GM21390 (cell line): ENCODE measurements at regions not wholly inside any gene's neighbourhood (a gene's known extent, or its start where the extent isn't known, plus 50 kb on each side); places are given as distances from the start of the nearest gene placed in this dataset.
"Not testable (repeated sequence)": the region's sequence is repeated elsewhere in the genome, so short reads cannot be mapped to it uniquely, and the experiment has no call there.

Source experiments
- ATAC-seq: cut with Tn5 transposase; IDR thresholded peaks from one replicate; pipeline ENCODE4 v1.9.1; 2021; ENCODE audit not compliant: unreplicated experiment

GRCh38 chr12:58068706-58069105 lies 127.3 kb downstream of the ATP23 start:
- no peak for ATAC-seq

DNA sequence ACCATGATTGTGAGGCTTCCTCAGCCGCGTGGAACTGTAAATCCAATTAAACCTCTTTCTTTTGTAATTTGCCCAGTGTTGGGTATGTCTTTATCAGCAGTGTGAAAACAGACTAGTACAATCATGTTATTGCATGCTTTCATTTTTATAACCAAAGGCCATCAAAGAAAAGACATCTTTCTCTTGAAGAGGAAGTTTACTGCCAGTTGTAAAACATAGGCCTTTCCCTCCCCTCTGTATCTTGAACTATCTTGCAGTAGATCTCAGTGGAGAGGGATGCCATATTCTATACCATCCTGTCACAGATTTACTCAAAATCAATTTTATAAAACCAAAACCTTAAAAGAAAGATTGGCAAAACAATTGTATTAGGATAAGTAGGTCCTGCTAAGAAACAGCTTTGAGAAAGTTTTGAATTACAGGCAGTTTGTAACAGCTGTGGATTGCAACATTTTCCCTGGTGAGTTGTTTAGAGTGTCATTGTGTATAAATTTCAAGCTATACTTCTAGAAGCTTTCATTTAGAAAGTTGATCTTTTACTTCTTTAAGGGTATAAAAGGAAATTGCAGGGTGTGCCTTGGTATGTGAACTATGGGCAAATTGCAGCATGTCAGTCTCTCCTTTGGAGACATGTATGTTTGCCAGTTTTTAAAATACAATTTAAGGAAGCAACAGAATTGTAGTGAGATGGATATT lies 128.0 kb downstream of the ATP23 start:
- no peak for ATAC-seq

DNA sequence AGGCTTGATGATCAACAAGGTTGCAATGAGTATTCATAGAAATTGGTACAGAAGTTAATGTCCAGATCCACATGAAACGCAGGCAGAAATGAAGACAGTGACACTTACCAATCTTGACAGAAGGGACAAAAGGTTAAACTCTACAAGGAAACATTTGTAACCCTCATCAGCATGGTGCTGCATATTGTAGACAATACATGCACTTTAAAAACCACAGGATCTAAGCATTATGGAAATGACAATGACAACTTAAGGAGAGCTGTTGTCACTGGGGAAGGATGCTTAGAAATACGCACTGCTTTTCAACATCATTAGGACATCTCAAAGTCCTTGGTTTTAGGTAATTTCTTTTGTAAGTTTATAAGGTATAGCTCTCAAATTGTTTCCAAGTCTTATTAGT lies 130.6 kb downstream of the ATP23 start:
- ATAC-seq = no peak

DNA sequence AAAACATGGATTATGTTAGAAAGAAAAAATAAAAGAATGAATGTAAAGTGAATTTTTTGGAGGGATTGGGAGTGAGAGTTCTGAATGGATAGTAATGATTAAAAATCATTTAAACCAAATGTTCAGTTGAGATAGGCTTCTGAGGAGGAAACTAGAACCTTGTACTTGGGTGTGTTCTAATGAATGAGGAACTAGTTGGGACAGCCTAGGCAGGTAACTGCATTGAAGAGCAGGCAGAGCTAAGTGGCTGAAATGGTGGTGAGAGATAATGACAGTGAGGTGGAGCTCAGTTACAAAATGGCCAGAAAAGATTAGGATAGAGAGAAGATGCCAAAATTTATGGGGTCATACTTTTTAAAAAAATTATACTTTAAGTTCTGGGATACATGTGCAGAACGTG lies 132.9 kb downstream of the ATP23 start:
- no peak for ATAC-seq

GRCh38 chr12:58079806-58080205 lies 138.4 kb downstream of the ATP23 start:
- no peak for ATAC-seq

GRCh38 chr12:58081488-58081887 lies 140.1 kb downstream of the ATP23 start:
- no peak for ATAC-seq

DNA sequence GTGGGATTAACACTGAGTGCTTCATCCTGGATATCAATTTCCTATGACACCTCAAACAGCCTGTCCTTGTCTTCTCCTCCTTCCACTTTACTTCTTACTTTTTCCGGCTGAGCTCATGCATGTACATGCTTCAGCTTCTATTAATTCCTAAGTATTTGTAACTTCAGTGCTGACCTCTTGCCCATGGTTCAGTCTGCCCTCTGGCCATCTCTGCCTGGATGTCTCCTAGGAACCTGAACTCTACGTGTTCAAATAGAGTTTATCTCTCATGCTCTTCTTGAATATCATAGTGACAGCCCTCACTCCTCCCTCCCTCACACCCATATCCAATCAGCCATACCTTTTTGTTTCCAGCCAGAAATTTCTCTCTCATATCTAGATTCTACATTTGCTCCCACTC lies 141.6 kb downstream of the ATP23 start:
- ATAC-seq = no peak

DNA sequence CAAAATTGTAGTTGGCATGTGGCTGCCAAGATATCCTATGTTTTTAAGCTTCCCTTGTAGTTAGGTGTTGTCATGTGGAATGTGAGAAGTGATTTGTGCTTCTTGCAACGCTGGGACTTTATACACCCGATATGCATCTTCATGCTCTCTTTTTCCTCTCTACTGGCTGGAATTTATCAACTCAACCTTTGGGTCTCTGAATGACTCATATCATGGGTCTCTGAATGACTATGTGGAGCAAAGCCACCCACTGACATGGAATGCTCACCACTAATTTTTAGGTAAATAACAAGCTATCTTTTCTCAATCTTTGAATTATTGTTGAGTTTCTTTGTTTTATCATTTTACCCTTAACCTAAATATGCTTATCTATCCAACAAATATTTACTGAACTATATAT lies 144.6 kb downstream of the ATP23 start:
- no peak for ATAC-seq

GRCh38 chr12:58086930-58087329 lies 145.6 kb downstream of the ATP23 start:
- no peak for ATAC-seq

DNA sequence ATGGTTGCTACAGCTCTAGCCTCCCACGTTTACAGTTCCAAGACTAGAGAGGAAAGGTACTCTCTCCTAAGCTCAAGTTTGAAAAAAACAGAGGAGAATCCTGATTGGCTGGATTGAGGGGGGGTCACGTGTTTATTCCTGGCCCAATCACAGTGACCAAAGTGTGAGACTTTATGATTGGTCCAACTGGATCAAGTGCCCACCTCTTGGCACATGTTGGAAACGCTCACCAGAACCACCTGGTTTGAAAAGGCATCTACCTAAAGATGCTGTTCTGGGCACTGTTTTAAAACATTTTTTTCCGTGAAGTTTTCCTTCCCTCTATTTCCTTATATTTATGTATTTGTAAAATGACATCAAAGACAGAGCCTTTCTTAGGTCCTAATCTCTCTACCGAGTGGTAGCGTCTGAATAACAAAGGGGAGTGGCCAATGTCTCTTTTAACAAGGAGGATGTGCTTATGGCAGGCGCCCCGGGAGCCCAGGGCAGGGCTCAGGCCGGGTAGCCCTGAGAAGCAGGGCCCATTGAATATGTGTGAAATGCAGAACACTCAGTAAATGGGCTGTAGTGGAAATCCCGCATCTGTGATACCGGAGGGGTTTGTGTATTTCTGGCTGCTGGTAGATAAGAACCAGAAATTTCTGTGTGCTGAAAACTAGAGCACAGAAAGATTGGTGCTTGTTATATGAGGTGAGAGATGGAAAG lies 146.2 kb downstream of the ATP23 start:
- ATAC-seq = no peak

GRCh38 chr12:58089588-58089987 lies 148.2 kb downstream of the ATP23 start:
- no peak for ATAC-seq

DNA sequence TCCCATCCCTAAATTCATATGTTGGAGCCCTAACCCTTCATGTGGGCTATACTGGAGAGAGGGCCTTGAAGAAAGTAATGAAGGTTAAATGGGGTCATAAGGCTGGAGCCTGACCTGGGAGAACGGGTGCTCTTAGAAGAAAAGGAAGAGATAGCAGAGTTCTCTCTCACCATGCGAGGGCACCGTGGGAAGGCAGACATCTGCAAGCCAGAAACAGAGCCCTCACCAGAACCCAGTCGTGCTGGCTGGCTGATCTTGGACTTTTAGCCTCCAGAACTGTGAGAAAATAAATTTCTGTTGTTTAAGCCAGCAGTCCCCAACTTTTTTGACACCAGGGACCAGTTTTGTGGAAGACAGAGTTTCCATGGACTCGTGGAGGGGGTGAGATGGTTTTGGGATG lies 149.3 kb downstream of the ATP23 start:
- ATAC-seq = no peak

- ATAC-seq = peak; percentile 75
These were observed 153.6 kb downstream of the ATP23 start for GRCh38 chr12:58095002-58095401.

DNA sequence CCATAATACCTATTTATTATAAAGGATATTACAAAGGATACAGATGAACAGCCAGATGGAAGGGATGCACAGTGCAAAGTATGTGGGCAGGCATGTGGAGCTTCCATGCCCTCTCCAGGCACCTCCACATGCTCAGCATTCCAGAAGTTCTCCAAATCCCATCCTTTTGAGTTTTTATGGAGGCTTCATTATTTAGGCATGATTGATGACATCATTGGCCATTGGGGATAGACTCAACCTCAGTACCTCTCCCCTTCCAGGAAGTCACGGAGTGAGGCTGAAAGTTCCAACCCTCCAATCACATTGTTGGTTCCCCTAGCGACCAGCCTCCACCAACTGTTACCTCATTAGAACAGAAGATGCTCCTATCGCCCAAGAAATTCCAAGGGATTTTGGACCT lies 156.4 kb downstream of the ATP23 start:
- ATAC-seq = no peak

GRCh38 chr12:58099476-58099875 lies 158.1 kb downstream of the ATP23 start:
- ATAC-seq = no peak

DNA sequence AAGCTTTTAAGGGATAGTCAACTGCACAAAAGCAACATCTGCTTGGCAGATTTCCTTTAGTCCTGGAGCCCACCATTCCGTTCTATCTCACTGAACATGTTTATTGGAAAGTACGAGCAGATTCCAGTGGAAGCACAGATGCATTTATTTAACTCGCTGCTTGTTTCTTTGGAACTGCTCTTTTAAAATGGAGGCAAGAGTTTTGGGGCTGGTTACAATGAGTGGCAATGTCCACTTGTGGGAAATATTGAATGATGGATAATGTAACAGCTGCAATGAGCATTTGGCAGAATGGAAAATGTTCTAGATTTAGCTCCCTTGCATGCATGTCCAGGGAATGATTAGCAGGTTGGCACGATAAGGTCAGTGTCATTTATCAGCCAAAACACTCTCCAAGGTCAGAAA lies 163.0 kb downstream of the ATP23 start:
- no peak for ATAC-seq

DNA sequence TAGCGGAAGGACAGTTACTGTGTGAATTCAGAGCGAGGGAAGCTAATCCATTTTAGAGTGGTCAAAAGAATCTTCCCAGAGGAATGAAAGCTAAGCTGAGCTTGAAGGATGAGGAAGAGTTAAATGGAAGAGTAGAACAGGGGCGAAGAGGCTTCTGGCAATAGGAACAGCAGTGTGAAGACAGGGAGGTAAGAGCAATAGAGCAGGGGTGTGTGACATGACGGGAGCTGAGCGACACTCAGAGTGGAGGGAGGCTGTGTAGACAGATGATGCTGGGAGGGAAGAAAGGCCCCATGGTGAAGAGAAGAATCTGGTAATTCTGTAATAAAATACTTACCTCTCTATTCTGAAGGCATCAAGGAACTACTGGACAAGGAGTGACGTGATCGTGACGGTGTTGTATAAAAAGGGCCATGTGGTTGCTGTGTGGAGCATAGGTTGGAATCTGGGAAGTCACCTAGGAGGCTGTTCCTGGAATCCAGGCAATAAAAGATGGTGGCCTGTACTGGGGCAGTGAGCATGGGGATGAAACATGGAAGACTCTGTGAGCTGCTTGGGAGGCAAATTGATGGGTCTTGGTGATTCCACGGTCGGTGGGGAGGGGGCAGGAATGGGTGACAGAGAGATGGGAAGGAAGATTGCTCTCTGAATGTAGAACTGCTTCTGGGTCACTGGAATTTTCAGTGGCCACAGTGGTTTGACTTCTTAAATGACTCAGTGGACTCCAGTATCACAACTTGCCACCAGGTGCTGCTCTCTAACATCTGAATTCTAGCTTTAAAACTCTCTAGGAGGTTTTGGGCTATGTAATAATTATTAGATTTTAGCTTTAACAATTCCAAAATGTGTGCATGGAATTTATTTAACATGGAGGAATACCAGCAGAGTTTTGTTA lies 164.1 kb downstream of the ATP23 start:
- no peak for ATAC-seq

- no peak for ATAC-seq
These were observed 164.8 kb downstream of the ATP23 start for GRCh38 chr12:58106195-58106594.

GRCh38 chr12:58117201-58117600 lies 175.8 kb downstream of the ATP23 start:
- no peak for ATAC-seq

GRCh38 chr12:58117667-58118066 lies 176.3 kb downstream of the ATP23 start:
- no peak for ATAC-seq

DNA sequence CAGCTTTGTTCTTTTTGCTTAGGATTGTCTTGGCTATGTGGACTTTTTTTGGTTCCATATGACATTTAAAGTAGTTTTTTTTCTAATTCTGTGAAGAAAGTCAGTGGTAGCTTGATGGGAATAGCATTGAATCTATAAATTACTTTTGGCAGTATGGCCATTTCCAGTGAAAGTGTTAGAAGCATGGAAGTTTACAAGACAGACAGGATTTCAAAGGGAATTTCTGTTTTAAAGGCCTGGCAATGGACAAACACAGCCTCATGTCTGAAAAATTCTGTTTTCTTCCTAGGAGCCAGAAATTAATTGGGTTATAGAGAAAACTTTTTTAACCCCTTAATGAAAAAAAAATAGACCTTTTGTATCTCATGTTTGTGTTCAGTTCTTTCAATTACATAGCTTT lies 184.4 kb downstream of the ATP23 start:
- ATAC-seq = not testable (repeated sequence)
